OCI-LY1 (cell line): ENCODE measurements at regions not wholly inside any gene's neighbourhood (a gene's known extent, or its start where the extent isn't known, plus 50 kb on each side); places are given as distances from the start of the nearest gene placed in this dataset.

Experiments used
- H2AFZ ChIP-seq: fragments of 200-600 bp; sonication (generic), shearing (Covaris generic); 2 replicates; pipeline ENCODE4 v1.6.0; 2014; ENCODE audit warnings: antibody characterized with exemption, mild to moderate bottlenecking, low read length
- H3F3A ChIP-seq: fragments of 200-600 bp; sonication (generic), shearing (Covaris generic); 2 replicates; pipeline ENCODE4 v1.6.0; 2014; ENCODE audit warnings: mild to moderate bottlenecking, antibody characterized with exemption, low read length, moderate library complexity; ENCODE audit not compliant: insufficient read depth
- H3K27ac ChIP-seq: fragments of 200-600 bp; sonication (generic); 2 replicates; pipeline ENCODE4 v1.5.1; 2014; ENCODE audit warnings: low read length, mixed run types, mild to moderate bottlenecking, low read depth; ENCODE audit not compliant: poor library complexity, severe bottlenecking
- H3K27me3 ChIP-seq: fragments of 200-600 bp; sonication (generic); 2 replicates; pipeline ENCODE4 v1.6.0; 2014; ENCODE audit warnings: antibody characterized with exemption, mild to moderate bottlenecking, low read length, moderate library complexity; ENCODE audit not compliant: insufficient read depth
- H3K36me3 ChIP-seq: fragments of 200-600 bp; sonication (generic); 2 replicates; pipeline ENCODE4 v1.6.1; 2014; ENCODE audit warnings: mild to moderate bottlenecking, antibody characterized with exemption, low read length, moderate library complexity, mixed read lengths; ENCODE audit not compliant: insufficient read depth
- H3K4me1 ChIP-seq: fragments of 200-600 bp; sonication (generic); 2 replicates; pipeline ENCODE4 v1.5.1; 2014; ENCODE audit warnings: mild to moderate bottlenecking, low read length, moderate library complexity; ENCODE audit not compliant: insufficient read depth, severe bottlenecking
- H3K4me2 ChIP-seq: fragments of 200-600 bp; sonication (generic), shearing (Covaris generic); 2 replicates; pipeline ENCODE4 v1.6.1; 2014; ENCODE audit warnings: low read length
- H3K4me3 ChIP-seq: fragments of 200-600 bp; sonication (generic); 2 replicates; pipeline ENCODE4 v1.5.1; 2014; ENCODE audit warnings: low read length, low read depth, mild to moderate bottlenecking, mixed read lengths; ENCODE audit not compliant: poor library complexity, severe bottlenecking
- H3K79me2 ChIP-seq: fragments of 200-600 bp; shearing (Covaris generic); 2 replicates; pipeline ENCODE4 v1.6.1; 2016; ENCODE audit warnings: mixed run types, low read length, mixed read lengths; ENCODE audit not compliant: insufficient read depth
- H3K9ac ChIP-seq: fragments of 200-600 bp; sonication (generic), shearing (Covaris generic); 2 replicates; pipeline ENCODE4 v1.6.1; 2014; ENCODE audit warnings: mild to moderate bottlenecking, low read length, mixed read lengths
- H3K9me2 ChIP-seq: fragments of 200-600 bp; sonication (generic), shearing (Covaris generic); 2 replicates; pipeline ENCODE4 v1.6.1; 2014; ENCODE audit warnings: low read depth, mild to moderate bottlenecking, low read length, mixed read lengths
- H3K9me3 ChIP-seq: fragments of 200-600 bp; shearing (Covaris generic); 2 replicates; pipeline ENCODE4 v1.6.1; 2014; ENCODE audit warnings: low read length, mixed read lengths
- H4K20me1 ChIP-seq: fragments of 200-600 bp; sonication (generic), shearing (Covaris generic); 2 replicates; pipeline ENCODE4 v1.6.0; 2016; ENCODE audit warnings: mild to moderate bottlenecking, low read length; ENCODE audit not compliant: insufficient read depth
- EZH2 ChIP-seq: fragments of 200-600 bp; sonication (generic), shearing (Covaris generic); IDR thresholded peaks from 2 replicates; pipeline ENCODE4 v1.8.0; 2017; ENCODE audit warnings: borderline replicate concordance, mixed run types, mild to moderate bottlenecking, antibody characterized with exemption, low read length, moderate library complexity, mixed read lengths
- TF ChIP-seq, protein P1 (sequence below): fragments of 200-600 bp; sonication (generic), shearing (Covaris generic); IDR thresholded peaks from 2 replicates; pipeline ENCODE4 v1.5.1; 2017; ENCODE audit warnings: mild to moderate bottlenecking, antibody characterized with exemption, low read length, moderate library complexity, mixed read lengths

- Histone ChIP-seq H3K27me3 (no peaks in the 10 kb centered on the region), H3K4me2 (no peak overlapping the region), H4K20me1 (no peaks in the 10 kb centered on the region), H3K4me3 (no peak overlapping the region), H3K9ac (no peak overlapping the region), H3K79me2 (no peaks in the 10 kb centered on the region), H3F3A (no peaks in the 10 kb centered on the region), H3K27ac (no peak overlapping the region), H3K4me1 (no peaks in the 10 kb centered on the region), H3K36me3 (no peaks in the 10 kb centered on the region), H2AFZ (no peak overlapping the region), H3K9me2 (no peaks in the 10 kb centered on the region), H3K9me3 (no peaks in the 10 kb centered on the region)
- TF ChIP-seq, protein P1, sequence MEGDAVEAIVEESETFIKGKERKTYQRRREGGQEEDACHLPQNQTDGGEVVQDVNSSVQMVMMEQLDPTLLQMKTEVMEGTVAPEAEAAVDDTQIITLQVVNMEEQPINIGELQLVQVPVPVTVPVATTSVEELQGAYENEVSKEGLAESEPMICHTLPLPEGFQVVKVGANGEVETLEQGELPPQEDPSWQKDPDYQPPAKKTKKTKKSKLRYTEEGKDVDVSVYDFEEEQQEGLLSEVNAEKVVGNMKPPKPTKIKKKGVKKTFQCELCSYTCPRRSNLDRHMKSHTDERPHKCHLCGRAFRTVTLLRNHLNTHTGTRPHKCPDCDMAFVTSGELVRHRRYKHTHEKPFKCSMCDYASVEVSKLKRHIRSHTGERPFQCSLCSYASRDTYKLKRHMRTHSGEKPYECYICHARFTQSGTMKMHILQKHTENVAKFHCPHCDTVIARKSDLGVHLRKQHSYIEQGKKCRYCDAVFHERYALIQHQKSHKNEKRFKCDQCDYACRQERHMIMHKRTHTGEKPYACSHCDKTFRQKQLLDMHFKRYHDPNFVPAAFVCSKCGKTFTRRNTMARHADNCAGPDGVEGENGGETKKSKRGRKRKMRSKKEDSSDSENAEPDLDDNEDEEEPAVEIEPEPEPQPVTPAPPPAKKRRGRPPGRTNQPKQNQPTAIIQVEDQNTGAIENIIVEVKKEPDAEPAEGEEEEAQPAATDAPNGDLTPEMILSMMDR = no peak
Measured at GRCh38 chr4:144289667-144290428, 149.3 kb upstream of the GYPA start.

DNA sequence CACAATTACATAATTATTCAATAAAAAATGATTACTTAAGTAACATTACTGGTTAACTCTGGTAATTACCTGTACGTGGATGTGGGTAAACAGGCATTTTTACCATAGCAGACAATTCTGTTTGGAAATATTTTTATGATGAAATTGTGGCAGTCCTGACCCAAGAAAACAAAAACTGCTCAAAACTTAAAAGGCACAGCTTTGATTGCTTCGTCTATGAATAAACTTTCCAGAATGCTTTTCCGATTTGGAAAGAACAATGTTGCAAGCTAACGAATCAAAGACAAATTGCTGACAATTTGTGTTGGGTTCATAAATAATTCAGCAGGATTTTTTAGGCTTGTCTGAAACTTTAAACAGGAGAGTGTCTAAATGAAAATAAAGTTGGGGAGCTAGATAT is 150.6 kb upstream of the GYPA start:
- Histone ChIP-seq H4K20me1 (no peaks in the 10 kb centered on the region), H3K4me2 (no peak overlapping the region), H3K27me3 (no peaks in the 10 kb centered on the region), H3K27ac (no peak overlapping the region), H3K9me3 (no peaks in the 10 kb centered on the region), H3K4me3 (no peak overlapping the region), H2AFZ (no peak overlapping the region), H3K79me2 (no peaks in the 10 kb centered on the region), H3K36me3 (no peaks in the 10 kb centered on the region), H3K4me1 (no peaks in the 10 kb centered on the region), H3K9ac (no peak overlapping the region), H3F3A (no peaks in the 10 kb centered on the region), H3K9me2 (no peaks in the 10 kb centered on the region)
- no peak for TF ChIP-seq EZH2
- TF ChIP-seq, protein P1 = no peak

- H3K9me3 ChIP-seq = no peaks in the 10 kb centered on the region
- no peak overlapping the region for H2AFZ ChIP-seq
- H3K4me3 ChIP-seq = no peak overlapping the region
- H4K20me1 ChIP-seq = no peaks in the 10 kb centered on the region
- H3K9me2 ChIP-seq = no peaks in the 10 kb centered on the region
- H3K4me2 ChIP-seq = no peak overlapping the region
- H3K27ac ChIP-seq = no peak overlapping the region
- H3K79me2 ChIP-seq = no peaks in the 10 kb centered on the region
- no peaks in the 10 kb centered on the region for H3K4me1 ChIP-seq
- no peaks in the 10 kb centered on the region for H3F3A ChIP-seq
- no peaks in the 10 kb centered on the region for H3K27me3 ChIP-seq
- H3K36me3 ChIP-seq = no peaks in the 10 kb centered on the region
- no peak for TF ChIP-seq EZH2
- TF ChIP-seq, protein P1 = no peak
- H3K9ac ChIP-seq = no peak overlapping the region
Measured at GRCh38 chr4:144294211-144294610, 153.7 kb upstream of the GYPA start.
